GM12878 (cell line): ENCODE measurements at regions not wholly inside any gene's neighbourhood (a gene's known extent, or its start where the extent isn't known, plus 50 kb on each side); places are given as distances from the start of the nearest gene placed in this dataset.

Source experiments
- ATAC-seq: fragments of 200-7000 bp; cut with Tn5 transposase; 3 replicates; pipeline ENCODE4 v1.9.1; 2020; ENCODE audit warnings: mild to moderate bottlenecking, moderate library complexity
- BruUV-seq: library from RNA; stranded (reverse); fragments of 400-500 nt; replicated peaks from 2 replicates; lab custom pipeline; 2021; lab: Mats Ljungman, UMichigan
- CTCF ChIA-PET: fragments of 300-600 bp; sonication (Branson Sonifier 250); formaldehyde crosslinking; extraction: SDS; loops from one replicate; lab custom pipeline; 2021; ENCODE audit warnings: inconsistent platforms; lab: Yijun Ruan, JAX
- POLR2A ChIA-PET: fragments of 350-600 bp; formaldehyde crosslinking; extraction: SDS; loops from one replicate; lab custom pipeline; 2021; ENCODE audit warnings: inconsistent platforms; lab: Charles Lee
- RAD21 ChIA-PET: fragments of 300-600 bp; sonication (Branson Sonifier 250); formaldehyde crosslinking; loops from one replicate; lab custom pipeline; 2023; ENCODE audit warnings: antibody characterized with exemption; ENCODE audit not compliant: unreplicated experiment; lab: Charles Lee
- SMC1A ChIA-PET: fragments of 300-600 bp; sonication (Branson Sonifier 250); formaldehyde crosslinking; loops from one replicate; lab custom pipeline; 2023; ENCODE audit not compliant: unreplicated experiment, uncharacterized antibody; lab: Charles Lee
- DNase-seq: peaks from one replicate; pipeline ENCODE4 v3.0.0-alpha.2; 2011; ENCODE audit warnings: low read depth, low spot score
- FAIRE-seq: peaks from 3 replicates; lab custom pipeline; 2011; peaks lifted over from hg19 to GRCh38; lab: Jason Lieb, UNC
- H2AFZ ChIP-seq: 2 replicates; pipeline ENCODE4 v1.6.0; 2011; ENCODE audit warnings: low read depth, low read length, control low read depth; ENCODE audit not compliant: control insufficient read depth
- H3K27ac ChIP-seq: 2 replicates; pipeline ENCODE4 v1.5.1; 2011; ENCODE audit warnings: control low read depth; ENCODE audit not compliant: control insufficient read depth, insufficient read depth
- H3K27me3 ChIP-seq, 2 experiments: replicated peaks in 1 of 2; 2 replicates each; pipeline versions ENCODE4 v1.6.0 to v1.6.1; 2011; ENCODE audit warnings: low read length in 1 of 2; ENCODE audit not compliant: control insufficient read depth in 2 of 2, insufficient read depth in 2 of 2
- H3K36me3 ChIP-seq, 2 experiments: 2 replicates each; pipeline ENCODE4 v1.5.1; 2011; ENCODE audit warnings: low read length in 1 of 2; ENCODE audit not compliant: control insufficient read depth in 2 of 2, insufficient read depth in 2 of 2
- H3K4me1 ChIP-seq: 2 replicates; pipeline ENCODE4 v1.6.1; 2011; ENCODE audit warnings: mild to moderate bottlenecking, low read length, moderate library complexity, mixed read lengths; ENCODE audit not compliant: control insufficient read depth, insufficient read depth
- H3K4me2 ChIP-seq: 2 replicates; pipeline ENCODE4 v1.6.0; 2011; ENCODE audit warnings: control low read depth; ENCODE audit not compliant: control insufficient read depth, insufficient read depth
- H3K4me3 ChIP-seq: fragments of 200-600 bp; sonication (generic); 2 replicates; pipeline ENCODE4 v1.5.1; 2016
- H3K79me2 ChIP-seq: 2 replicates; pipeline ENCODE4 v1.6.0; 2011; ENCODE audit warnings: low read length; ENCODE audit not compliant: control insufficient read depth, insufficient read depth
- H3K9ac ChIP-seq: 2 replicates; pipeline ENCODE4 v1.8.0; 2011; ENCODE audit warnings: low read length, control low read depth, mixed read lengths; ENCODE audit not compliant: control insufficient read depth, insufficient read depth
- H3K9me3 ChIP-seq: replicated peaks from 3 replicates; pipeline ENCODE4 v1.5.1; 2011; ENCODE audit warnings: mild to moderate bottlenecking, low read length; ENCODE audit not compliant: control insufficient read depth, insufficient read depth
- H4K20me1 ChIP-seq: 2 replicates; pipeline ENCODE4 v1.6.0; 2011; ENCODE audit not compliant: control insufficient read depth, insufficient read depth
- EED ChIP-seq: sonication (generic); IDR thresholded peaks from 2 replicates; pipeline ENCODE4 v1.6.1; 2016; ENCODE audit warnings: antibody characterized with exemption, low read depth
- ESRRA ChIP-seq: IDR thresholded peaks from 2 replicates; pipeline ENCODE4 v1.6.1; 2012; ENCODE audit warnings: mild to moderate bottlenecking, low read length, improper control_type of control experiment
- FOXK2 ChIP-seq: fragments of 450-650 bp; IDR thresholded peaks from 2 replicates; pipeline ENCODE4 v1.6.1; 2017; ENCODE audit warnings: mild to moderate bottlenecking, moderate library complexity
- IKZF2 ChIP-seq, 2 experiments: fragments of 450-650 bp; IDR thresholded peaks; 2 replicates each; pipeline ENCODE4 v1.6.1; 2017; ENCODE audit warnings: mild to moderate bottlenecking in 2 of 2, moderate library complexity in 2 of 2
- POU2F2 ChIP-seq: IDR thresholded peaks from 3 replicates; pipeline ENCODE4 v1.6.1; 2011; ENCODE audit warnings: low read depth, mild to moderate bottlenecking, low read length, borderline replicate concordance
- RAD51 ChIP-seq: fragments of 450-650 bp; IDR thresholded peaks from 2 replicates; pipeline ENCODE4 v1.6.1; 2016; ENCODE audit warnings: moderate library complexity, mild to moderate bottlenecking, inconsistent platforms
- RELA ChIP-seq: fragments of 450-650 bp; IDR thresholded peaks from 2 replicates; pipeline ENCODE4 v1.8.0; 2014; ENCODE audit warnings: borderline replicate concordance; ENCODE audit not compliant: partially characterized antibody
- RELB ChIP-seq: fragments of 450-650 bp; IDR thresholded peaks from 2 replicates; pipeline ENCODE4 v1.6.1; 2017; ENCODE audit warnings: low read depth, mild to moderate bottlenecking, moderate library complexity
- SMC3 ChIP-seq: IDR thresholded peaks from 2 replicates; pipeline ENCODE4 v1.6.1; 2011; ENCODE audit warnings: low read length, improper control_type of control experiment, borderline replicate concordance
- WGBS: methylation state at CpG from one replicate; pipeline ENCODE4 v1.1.6; 2016; ENCODE audit warnings: low lambda C conversion rate; ENCODE audit not compliant: insufficient replicate concordance, insufficient coverage; ENCODE audit errors: missing lambda C conversion rate; 5-methylcytosine and 5-hydroxymethylcytosine counted together
- in situ Hi-C: fragments of 300-500 bp; cut with MboI; formaldehyde crosslinking; loops from 9 replicates; pipeline ENCODE4 v1.14.3; 2018; ENCODE audit warnings: mixed read lengths
- intact Hi-C: fragments of 100-400 bp; cut with micrococcal nuclease; formaldehyde crosslinking; loops from one replicate; pipeline ENCODE4 v1.14.2; 2022; ENCODE audit not compliant: unreplicated experiment

GRCh38 chr16:65776639-65777183, 589.8 kb upstream of the CDH5 start:
- in situ Hi-C loops, result no loop called here
- ChIA-PET RAD21 (no interaction called here), CTCF (no interaction called here), POLR2A (no interaction called here), SMC1A (no interaction called here)
- DNase-seq (no peak), FAIRE-seq (no peak), ATAC-seq (no peak)
- Histone ChIP-seq H3K4me2 (no peak overlapping the region), H3K27ac (no peak overlapping the region), H3K9me3 (no peaks in the 10 kb centered on the region), H4K20me1 (no peaks in the 10 kb centered on the region), H3K36me3 (no peaks in the 10 kb centered on the region), H2AFZ (no peak overlapping the region), H3K27me3 (no peaks in the 10 kb centered on the region), H3K9ac (no peak overlapping the region), H3K4me1 (no peaks in the 10 kb centered on the region), H3K4me3 (no peak overlapping the region), H3K79me2 (no peaks in the 10 kb centered on the region)
- intact Hi-C loops, result no loop called here
- WGBS, result 0% methylated on average over 2 of the region's 2 CpGs
- no TSS peak for BruUV-seq
- TF ChIP-seq RELB (no peak), IKZF2 (IDR thresholded peaks at IDR 0.05) (no peak)

- Histone ChIP-seq H2AFZ (no peak overlapping the region), H3K79me2 (no peaks in the 10 kb centered on the region), H3K9ac (no peak overlapping the region), H3K27me3 (no peaks in the 10 kb centered on the region), H3K4me2 (no peak overlapping the region), H3K4me1 (no peaks in the 10 kb centered on the region), H3K4me3 (no peak overlapping the region), H3K9me3 (no peaks in the 10 kb centered on the region; the same call in 2 of the 3 replicates), H3K36me3 (no peaks in the 10 kb centered on the region), H4K20me1 (no peaks in the 10 kb centered on the region), H3K27ac (no peak overlapping the region)
- ATAC-seq, result no peak
- POLR2A ChIA-PET, result no interaction called here
- intact Hi-C loops, result no loop called here
- in situ Hi-C loops, result no loop called here
- no peak for FAIRE-seq
- CTCF ChIA-PET, result no interaction called here
- no TSS peak for BruUV-seq
- 0% methylated on average over 4 of the region's 4 CpGs for WGBS
- no peak for DNase-seq
- no peak for TF ChIP-seq POU2F2
- no peak for TF ChIP-seq RAD51
- no peak for TF ChIP-seq SMC3
- TF ChIP-seq FOXK2, result no peak
- no peak for TF ChIP-seq RELA
- no peak for TF ChIP-seq EED
- TF ChIP-seq ESRRA, result no peak
- SMC1A ChIA-PET, result no interaction called here
- RAD21 ChIA-PET, result no interaction called here
These were observed 590.7 kb upstream of the CDH5 start for GRCh38 chr16:65775829-65776228.
